DMS153 treated with DMSO at 0.1 percent for 48 hours (cell line): ENCODE measurements at regions not wholly inside any gene's neighbourhood (a gene's known extent, or its start where the extent isn't known, plus 50 kb on each side); places are given as distances from the start of the nearest gene placed in this dataset.

ENCODE experiments used
- DNase-seq: peaks from one replicate; lab custom pipeline; 2025; ENCODE audit not compliant: unreplicated experiment; lab: John Stamatoyannopoulos, UW

DNA sequence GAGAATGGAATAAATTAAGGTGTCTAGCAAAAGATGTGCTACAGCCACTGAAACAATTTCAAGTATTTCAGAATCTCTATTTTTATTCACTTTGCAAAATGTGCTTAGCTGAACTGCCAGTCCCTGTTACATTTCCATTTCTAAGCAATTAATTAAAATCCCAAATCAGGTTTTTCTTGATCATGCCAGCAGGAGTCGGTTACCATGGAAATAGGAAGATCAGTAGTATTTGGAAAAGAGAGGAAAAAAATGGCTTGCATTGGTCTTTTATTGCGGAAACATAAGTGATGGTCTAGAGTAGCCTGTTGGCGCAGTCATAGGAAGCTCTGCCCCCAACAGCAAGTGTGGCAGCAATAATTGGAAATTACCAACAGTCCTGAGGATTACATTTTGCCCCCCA, 867.1 kb downstream of the GATA3 start:
- DNase-seq = no peak

DNA sequence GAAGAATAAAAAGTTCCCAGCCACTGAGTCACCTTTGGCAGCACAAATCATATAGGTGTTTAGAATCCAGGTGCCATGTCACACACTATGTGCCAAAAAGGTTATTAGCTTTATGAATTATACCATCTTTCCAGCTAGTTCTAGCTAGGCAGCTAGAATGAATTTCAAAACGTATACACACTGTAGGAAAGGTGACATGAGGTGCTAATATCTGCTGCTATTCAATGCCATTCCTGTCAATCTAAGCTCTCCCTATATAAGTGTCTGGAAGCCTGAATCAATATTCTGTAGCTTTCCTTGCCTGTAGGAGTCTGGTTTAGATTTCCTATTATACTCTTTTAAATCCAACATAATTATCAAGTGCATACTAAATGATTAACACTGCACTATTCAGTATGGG, 868.6 kb downstream of the GATA3 start:
- DNase-seq = no peak

- no peak for DNase-seq
These were observed 873.2 kb downstream of the GATA3 start for GRCh38 chr10:8927705-8928104.

DNA sequence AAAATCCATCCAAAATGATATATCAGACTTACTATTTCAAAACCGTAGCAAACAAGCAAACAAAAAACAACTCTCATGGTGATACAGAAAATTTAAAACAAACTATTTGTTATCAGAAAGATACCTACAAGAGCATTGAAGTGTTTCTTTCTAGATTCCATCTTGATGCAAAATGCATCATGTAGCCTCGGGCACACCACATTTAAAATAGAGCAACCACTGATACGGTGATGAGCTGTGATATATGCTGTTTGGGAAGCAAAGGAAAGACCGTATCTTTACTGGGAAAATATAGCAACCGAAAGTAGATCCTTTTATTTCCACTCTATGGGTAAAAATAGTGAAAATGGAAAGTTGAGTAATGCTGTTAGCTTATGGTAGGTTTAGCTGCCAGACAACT, 892.0 kb downstream of the GATA3 start:
- no peak for DNase-seq

- DNase-seq = no peak
These were observed 896.5 kb downstream of the GATA3 start for GRCh38 chr10:8950978-8951377.

GRCh38 chr10:8951440-8952089, 897.1 kb downstream of the GATA3 start:
- DNase-seq = no peak

DNA sequence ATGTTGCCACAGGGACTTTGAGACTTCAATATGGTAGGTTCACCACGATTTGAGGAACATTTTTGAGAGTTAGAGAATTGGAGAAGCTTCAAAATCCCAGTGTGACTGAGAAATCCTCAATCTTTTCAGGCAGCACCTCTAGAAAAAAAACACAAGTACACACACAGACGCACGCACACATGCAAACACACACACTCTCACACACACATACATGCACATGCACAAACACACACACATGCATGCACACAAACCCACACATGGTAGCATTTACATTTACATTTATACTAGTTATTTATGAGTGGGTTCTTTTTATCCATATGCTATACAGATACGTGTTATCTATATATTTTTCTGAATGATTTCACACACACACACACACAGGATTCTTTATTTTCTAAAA, 901.9 kb downstream of the GATA3 start:
- no peak for DNase-seq

- DNase-seq = no peak
These were observed 907.8 kb downstream of the GATA3 start for GRCh38 chr10:8962249-8962648.

DNA sequence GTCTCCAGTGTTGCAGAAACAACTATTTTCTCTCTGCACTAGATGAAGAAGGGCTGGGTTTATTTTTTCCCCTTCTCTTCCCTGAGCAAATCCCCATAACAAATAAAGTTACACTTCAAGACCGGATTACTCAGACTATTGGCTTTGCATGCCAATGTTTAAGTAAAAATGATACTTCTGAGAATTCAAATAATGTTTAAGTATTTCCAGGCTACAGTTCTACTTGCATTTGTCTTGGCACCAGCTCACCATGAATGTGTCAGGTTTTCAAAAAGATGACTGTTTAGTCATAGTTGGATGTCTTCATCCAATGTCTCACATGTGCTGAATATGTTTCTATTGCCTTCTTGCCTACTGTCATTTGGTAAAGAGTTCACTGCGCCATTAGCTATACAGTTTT, 912.6 kb downstream of the GATA3 start:
- no peak for DNase-seq

DNA sequence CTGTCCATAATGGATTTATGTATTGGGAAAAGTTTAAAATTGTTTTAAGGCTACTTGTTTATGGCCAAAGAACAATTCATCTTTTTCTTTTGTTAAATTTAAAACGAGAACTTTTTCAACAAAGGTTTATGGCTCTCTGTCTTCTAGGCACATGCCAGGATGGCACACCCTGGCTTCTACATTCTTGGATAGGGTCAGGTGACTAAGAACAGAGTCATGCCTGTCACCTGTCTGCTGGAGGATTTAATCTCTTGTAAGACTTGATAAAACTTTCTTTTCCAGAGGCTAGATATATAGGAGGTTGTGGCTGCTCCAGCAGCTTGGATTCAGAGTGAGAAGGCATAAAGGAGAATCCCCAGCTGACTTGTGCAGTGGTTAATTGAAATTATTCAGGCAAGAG, 915.4 kb downstream of the GATA3 start:
- no peak for DNase-seq

- DNase-seq = no peak
These were observed 921.0 kb downstream of the GATA3 start for GRCh38 chr10:8975535-8975934.

GRCh38 chr10:8978100-8978499, 923.6 kb downstream of the GATA3 start:
- no peak for DNase-seq

- no peak for DNase-seq
These were observed 925.5 kb downstream of the GATA3 start for GRCh38 chr10:8979976-8980375.

- DNase-seq = no peak
These were observed 926.8 kb downstream of the GATA3 start for GRCh38 chr10:8981277-8981676.

DNA sequence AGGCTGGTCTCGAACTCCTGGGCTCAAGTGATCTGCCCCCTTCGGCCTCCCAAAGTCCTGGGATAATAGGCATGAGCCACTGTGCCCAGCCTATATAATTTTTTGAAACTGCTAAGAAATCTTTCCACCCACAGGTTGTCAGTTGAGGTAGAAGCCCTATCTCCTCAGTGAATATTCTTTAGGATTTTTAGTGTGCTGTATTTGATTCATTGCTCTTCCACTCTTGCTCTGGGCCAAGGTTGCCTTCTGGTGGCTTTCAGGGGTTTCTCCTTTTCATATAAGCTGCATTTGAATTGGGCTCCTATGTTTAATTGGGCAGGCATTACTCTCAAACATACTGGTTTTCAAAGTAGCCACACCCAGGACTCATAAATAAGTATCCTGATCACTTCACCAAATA, 931.2 kb downstream of the GATA3 start:
- no peak for DNase-seq

DNA sequence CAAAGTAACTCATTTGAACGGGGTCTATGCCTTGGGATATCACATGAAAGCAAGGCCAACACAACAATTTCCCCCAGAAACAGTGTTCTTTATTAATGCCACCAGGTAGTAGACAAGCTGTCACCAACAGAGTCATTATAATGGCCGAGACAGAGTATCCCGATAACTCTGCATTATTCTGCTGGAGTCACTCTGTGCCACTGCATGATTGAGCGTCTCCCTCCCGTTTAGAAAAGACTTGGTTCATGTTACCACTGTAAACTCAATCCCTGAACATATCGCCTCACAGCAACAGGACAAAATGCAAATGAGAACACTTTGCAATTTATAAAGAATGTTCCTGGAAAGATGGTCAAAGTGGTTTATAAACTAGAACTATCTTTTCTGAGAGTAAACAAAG, 932.5 kb downstream of the GATA3 start:
- no peak for DNase-seq

DNA sequence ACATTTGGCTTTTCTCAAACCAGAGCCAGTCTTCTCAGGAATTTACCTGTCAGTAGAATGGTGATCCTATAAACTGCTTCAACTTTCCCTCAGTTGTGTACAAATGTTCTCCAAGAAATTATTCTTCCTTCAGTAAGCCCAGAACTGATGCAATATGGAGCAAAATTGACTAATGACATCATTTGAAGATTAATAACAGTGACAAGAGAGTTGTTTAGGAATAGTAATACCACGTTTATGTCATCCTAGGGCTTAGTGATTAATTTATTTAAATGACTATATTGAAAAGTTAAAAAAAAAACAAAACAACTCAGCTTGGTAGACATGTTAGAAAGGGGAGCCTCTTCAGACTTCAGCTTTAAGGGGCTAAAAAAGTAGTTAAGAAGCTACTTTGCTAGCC, 933.2 kb downstream of the GATA3 start:
- no peak for DNase-seq

DNA sequence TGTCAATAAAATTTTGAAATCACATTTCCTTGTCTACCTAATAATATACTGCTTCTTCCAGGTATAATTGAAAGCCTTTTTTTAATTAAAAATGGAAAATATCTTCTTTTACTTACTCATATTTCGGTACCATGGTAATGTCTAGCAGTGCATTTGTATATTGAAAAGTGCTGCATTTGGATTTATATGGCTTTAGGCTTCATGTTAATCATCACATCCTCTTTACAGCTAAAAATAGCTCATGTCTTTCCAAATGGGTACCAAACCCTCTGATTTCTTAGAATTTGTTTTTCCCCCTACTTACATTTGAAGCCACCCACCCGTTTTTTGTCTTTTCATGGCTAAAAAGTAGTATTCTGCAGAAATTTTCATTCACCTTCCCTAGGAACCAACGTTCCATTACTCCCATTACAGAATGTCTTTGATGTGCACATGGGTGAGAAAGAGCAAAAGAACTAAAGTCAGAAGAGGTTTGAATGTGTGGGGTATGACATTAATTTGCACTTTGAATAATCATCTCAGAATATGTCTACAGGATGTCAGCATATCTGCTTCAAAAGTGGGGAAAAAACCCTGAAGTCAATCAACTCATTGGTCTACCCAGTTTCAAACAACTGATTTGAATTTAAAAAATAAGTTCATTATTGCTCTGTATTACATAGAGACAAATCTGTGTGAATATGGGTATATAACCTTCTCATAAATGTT, 935.9 kb downstream of the GATA3 start:
- no peak for DNase-seq

DNA sequence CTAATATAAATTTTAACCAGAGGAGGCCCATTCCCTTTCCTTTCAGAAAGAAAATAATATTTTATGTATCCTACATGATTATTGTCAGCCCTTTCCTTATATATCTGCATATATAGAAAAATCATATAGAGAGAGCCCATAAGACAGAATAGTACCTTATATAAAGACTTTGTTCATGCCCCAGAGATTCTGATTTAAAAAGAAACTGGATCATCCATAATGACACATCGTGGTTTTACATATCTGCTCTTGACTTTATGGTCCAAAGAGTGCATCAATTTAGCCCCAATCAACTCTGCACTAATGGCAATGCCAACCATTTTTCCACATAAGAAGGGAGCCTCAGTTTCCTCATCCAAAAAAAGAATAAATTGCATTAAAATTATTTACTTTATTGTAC, 937.5 kb downstream of the GATA3 start:
- no peak for DNase-seq

DNA sequence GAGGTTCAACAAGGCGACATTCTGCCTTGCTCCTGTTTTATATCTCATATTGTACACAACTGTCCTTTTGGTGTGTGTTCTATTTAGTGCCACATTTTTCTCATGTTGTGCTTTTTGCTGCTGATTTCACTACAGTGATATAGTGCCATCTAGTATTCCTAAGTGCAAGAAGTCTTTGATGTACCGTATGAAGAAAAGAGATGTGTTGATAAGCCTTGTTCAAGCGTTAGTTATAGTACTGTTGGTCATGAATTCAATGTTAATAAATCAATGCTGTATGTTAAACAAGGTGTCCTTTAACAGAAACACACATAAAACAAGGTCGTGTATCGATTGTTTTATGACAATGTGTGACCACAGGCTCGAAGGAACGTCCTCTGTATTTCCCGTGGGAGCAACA, 939.4 kb downstream of the GATA3 start:
- no peak for DNase-seq

- DNase-seq = no peak
These were observed 944.3 kb downstream of the GATA3 start for GRCh38 chr10:8998751-8999150.

- no peak for DNase-seq
These were observed 948.6 kb downstream of the GATA3 start for GRCh38 chr10:9003122-9003521.

- DNase-seq = no peak
These were observed 950.2 kb downstream of the GATA3 start for GRCh38 chr10:9004736-9005135.
